ENCODE measurements at regions not wholly inside any gene's neighbourhood (a gene's known extent, or its start where the extent isn't known, plus 50 kb on each side); places are given as distances from the start of the nearest gene placed in this dataset.

DNA sequence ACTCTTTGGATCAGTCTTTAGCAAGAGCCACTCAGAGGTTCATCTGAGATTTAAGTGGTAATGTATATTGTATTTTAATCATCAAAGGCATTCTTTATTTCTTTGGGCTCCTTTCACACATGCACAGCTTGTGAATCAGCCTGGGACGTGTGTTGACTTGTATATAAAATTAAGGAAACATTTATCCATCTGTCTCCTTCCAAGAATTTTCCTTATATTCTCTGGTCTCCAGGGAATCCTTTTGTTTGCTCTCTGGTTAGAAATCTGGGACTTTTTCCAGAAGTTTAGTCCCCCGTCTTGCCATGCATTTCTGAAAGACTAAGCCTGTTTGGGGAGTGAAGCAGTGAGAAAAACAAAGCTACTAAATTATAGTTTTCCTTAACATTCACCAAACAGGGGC lies 212.3 kb downstream of the DCAF12L2 start:
- Histone ChIP-seq H3K4me1 (no peaks in the 10 kb centered on the region), H3F3A (ENCODE audit: low read depth) (no peaks in the 10 kb centered on the region), H3K36me3 (no peaks in the 10 kb centered on the region), H3K4me2 (no peak overlapping the region), H3K27me3 (no peaks in the 10 kb centered on the region), H3K9me3 (ENCODE audit: low read depth) (peaks cover 3% of the 10 kb centered on the region), H3K9ac (no peak overlapping the region), H3K79me2 (ENCODE audit: low read depth) (no peaks in the 10 kb centered on the region), H3K4me3 (no peak overlapping the region), H4K20me1 (ENCODE audit: low read depth) (no peaks in the 10 kb centered on the region), H3K27ac (no peak overlapping the region), H2AFZ (replicated peaks) (no peak overlapping the region)
- H3K36me3 Mint-ChIP-seq, result no peaks in the 10 kb centered on the region
- H3K27me3 Mint-ChIP-seq (ENCODE audit: insufficient read depth, low read depth), result no peaks in the 10 kb centered on the region
- TF ChIP-seq EZH2 (IDR thresholded peaks at IDR 0.05), result no peak
- TF ChIP-seq EZH2phosphoT487 (IDR thresholded peaks at IDR 0.05), result no peak
- no peak for TF ChIP-seq CTCF (IDR thresholded peaks at IDR 0.05)
- no peak for DNase-seq (ENCODE audit: low spot score)
- no peaks in the 10 kb centered on the region for H3K4me1 Mint-ChIP-seq
- H3K9me3 Mint-ChIP-seq, result no peaks in the 10 kb centered on the region
- no peak overlapping the region for H3K4me3 Mint-ChIP-seq
- H3K27ac Mint-ChIP-seq, result no peak overlapping the region

DNA sequence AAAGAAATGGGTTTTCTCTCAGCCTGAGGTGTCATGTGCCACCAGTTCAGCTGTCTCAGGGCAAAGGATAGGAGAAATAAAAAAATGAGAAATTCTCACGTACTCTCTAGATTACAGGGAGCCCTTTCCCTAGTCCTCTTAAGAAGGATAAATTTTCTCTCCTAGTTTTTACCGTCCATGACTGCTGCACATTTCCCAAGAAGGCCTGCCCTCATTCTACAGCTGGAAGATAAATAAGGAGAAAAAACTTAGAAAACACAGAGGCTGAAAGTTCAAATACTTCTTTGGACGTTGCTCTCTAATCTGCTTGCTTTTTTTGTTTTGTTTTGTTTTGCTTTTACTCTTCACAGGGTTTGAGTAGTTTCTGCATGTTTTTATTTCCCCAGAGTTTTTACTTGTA lies 211.9 kb downstream of the DCAF12L2 start:
- TF ChIP-seq EZH2phosphoT487 (IDR thresholded peaks at IDR 0.05) (no peak), CTCF (IDR thresholded peaks at IDR 0.05) (no peak), EZH2 (IDR thresholded peaks at IDR 0.05) (no peak)
- no peak overlapping the region for H3K9ac ChIP-seq
- H3K27me3 ChIP-seq, result no peaks in the 10 kb centered on the region
- DNase-seq (ENCODE audit: low spot score), result no peak
- Mint-ChIP-seq H3K27me3 (ENCODE audit: insufficient read depth, low read depth) (no peaks in the 10 kb centered on the region), H3K4me3 (no peak overlapping the region), H3K9me3 (no peaks in the 10 kb centered on the region), H3K36me3 (no peaks in the 10 kb centered on the region), H3K27ac (no peak overlapping the region), H3K4me1 (no peaks in the 10 kb centered on the region)
- peaks cover 3% of the 10 kb centered on the region for H3K9me3 ChIP-seq (ENCODE audit: low read depth)
- no peaks in the 10 kb centered on the region for H3K36me3 ChIP-seq
- H3K4me1 ChIP-seq, result no peaks in the 10 kb centered on the region
- no peaks in the 10 kb centered on the region for H3K79me2 ChIP-seq (ENCODE audit: low read depth)
- H4K20me1 ChIP-seq (ENCODE audit: low read depth), result no peaks in the 10 kb centered on the region
- H3K4me3 ChIP-seq, result no peak overlapping the region
- H2AFZ ChIP-seq (replicated peaks), result no peak overlapping the region
- H3F3A ChIP-seq (ENCODE audit: low read depth), result no peaks in the 10 kb centered on the region
- H3K27ac ChIP-seq, result no peak overlapping the region
- no peak overlapping the region for H3K4me2 ChIP-seq

DNA sequence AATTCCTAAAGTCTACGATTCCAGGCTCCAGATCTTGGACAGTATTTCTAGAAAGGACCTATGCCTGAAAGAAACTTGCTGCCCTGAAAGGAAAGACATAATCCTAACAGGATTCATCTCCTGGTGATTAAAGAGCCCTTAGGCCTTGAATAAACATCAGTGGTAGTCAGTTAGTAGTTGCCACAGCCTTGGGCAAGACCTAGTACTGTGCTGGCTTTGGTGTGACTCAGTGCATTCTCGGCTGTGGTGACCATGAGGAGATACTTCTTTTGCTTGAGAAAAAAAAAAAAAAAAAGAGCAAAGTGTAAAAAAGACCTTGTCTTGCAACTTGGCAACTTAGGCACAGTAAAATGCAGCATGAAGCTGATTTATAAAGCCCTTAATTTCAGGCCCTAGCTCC lies 188.2 kb downstream of the DCAF12L2 start:
- no peaks in the 10 kb centered on the region for H3K27me3 ChIP-seq
- TF ChIP-seq EZH2 (IDR thresholded peaks at IDR 0.05), result no peak
- H3K4me3 Mint-ChIP-seq, result no peak overlapping the region
- H3K36me3 Mint-ChIP-seq, result no peaks in the 10 kb centered on the region
- H3K4me1 ChIP-seq, result no peaks in the 10 kb centered on the region
- peaks cover 2% of the 10 kb centered on the region for H3K27me3 Mint-ChIP-seq (ENCODE audit: insufficient read depth, low read depth)
- H3K79me2 ChIP-seq (ENCODE audit: low read depth), result no peaks in the 10 kb centered on the region
- H3K36me3 ChIP-seq, result no peaks in the 10 kb centered on the region
- H3K27ac ChIP-seq, result no peak overlapping the region
- H3K27ac Mint-ChIP-seq, result no peak overlapping the region
- H2AFZ ChIP-seq (replicated peaks), result no peak overlapping the region
- H3K9ac ChIP-seq, result no peak overlapping the region
- H3K4me3 ChIP-seq, result no peak overlapping the region
- no peaks in the 10 kb centered on the region for H3F3A ChIP-seq (ENCODE audit: low read depth)
- peaks cover 6% of the 10 kb centered on the region for H3K9me3 ChIP-seq (ENCODE audit: low read depth)
- H4K20me1 ChIP-seq (ENCODE audit: low read depth), result no peaks in the 10 kb centered on the region
- peaks cover 7% of the 10 kb centered on the region for H3K9me3 Mint-ChIP-seq
- no peak overlapping the region for H3K4me2 ChIP-seq
- no peak for DNase-seq (ENCODE audit: low spot score)
- H3K4me1 Mint-ChIP-seq, result no peaks in the 10 kb centered on the region

DNA sequence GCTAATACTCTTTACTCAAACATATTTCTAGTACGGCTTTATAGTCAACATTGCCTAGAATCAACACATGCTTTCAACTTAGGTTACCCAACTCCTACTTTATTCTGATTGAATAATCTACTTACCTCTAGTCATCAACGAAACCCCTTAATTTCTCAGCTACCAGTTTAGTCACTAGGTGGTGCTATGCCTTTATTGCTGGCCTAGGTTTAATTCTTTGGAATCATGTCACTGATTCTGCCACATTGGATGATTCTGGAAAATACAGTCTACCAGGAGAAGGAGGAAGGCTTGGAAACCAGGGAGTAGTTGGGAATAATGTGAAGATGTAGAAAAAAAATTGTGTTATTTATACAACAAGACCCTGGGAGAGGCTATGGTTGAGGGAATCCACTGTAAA lies 167.7 kb downstream of the DCAF12L2 start:
- Histone ChIP-seq H3K36me3 (no peaks in the 10 kb centered on the region), H3K9me3 (ENCODE audit: low read depth) (peaks cover 3% of the 10 kb centered on the region), H3K79me2 (ENCODE audit: low read depth) (no peaks in the 10 kb centered on the region), H3K27ac (no peak overlapping the region), H3F3A (ENCODE audit: low read depth) (no peaks in the 10 kb centered on the region), H4K20me1 (ENCODE audit: low read depth) (no peaks in the 10 kb centered on the region), H3K4me3 (no peak overlapping the region), H3K27me3 (no peaks in the 10 kb centered on the region), H3K4me1 (no peaks in the 10 kb centered on the region), H2AFZ (replicated peaks) (no peak overlapping the region), H3K4me2 (no peak overlapping the region), H3K9ac (no peak overlapping the region)
- Mint-ChIP-seq H3K27me3 (ENCODE audit: insufficient read depth, low read depth) (no peaks in the 10 kb centered on the region), H3K27ac (no peak overlapping the region), H3K36me3 (no peaks in the 10 kb centered on the region), H3K4me3 (no peak overlapping the region), H3K4me1 (no peaks in the 10 kb centered on the region), H3K9me3 (no peaks in the 10 kb centered on the region)
- peak; percentile 19 for DNase-seq (ENCODE audit: low spot score)
- TF ChIP-seq EZH2phosphoT487 (IDR thresholded peaks at IDR 0.05) (no peak), EZH2 (IDR thresholded peaks at IDR 0.05) (no peak), CTCF (IDR thresholded peaks at IDR 0.05) (peak; percentile 65)

Measured in neural progenitor cell (in vitro differentiated cells).